ENCODE measurements at regions not wholly inside any gene's neighbourhood (a gene's known extent, or its start where the extent isn't known, plus 50 kb on each side); places are given as distances from the start of the nearest gene placed in this dataset.

- CTCF ChIA-PET: interaction anchor here (0.5 to 0.7 kb wide), 3 partner anchors 382 to 588 kb away, joined by 3 read pairs; no protein-coding TSS in a partner anchor
- no peak for TF ChIP-seq TARDBP (IDR thresholded peaks at IDR 0.05)
- TF ChIP-seq PKNOX1 (IDR thresholded peaks at IDR 0.05): no peak
- no peak for TF ChIP-seq SUZ12 (IDR thresholded peaks at IDR 0.05)
- no peak for TF ChIP-seq CTBP1 (IDR thresholded peaks at IDR 0.05; ENCODE audit: borderline replicate concordance)
- no peak for TF ChIP-seq FOXA1 (IDR thresholded peaks at IDR 0.05)
- no peak for TF ChIP-seq ZNF384 (IDR thresholded peaks at IDR 0.05)
- TF ChIP-seq HDGF (IDR thresholded peaks at IDR 0.05; ENCODE audit: borderline replicate concordance): no peak
- TF ChIP-seq BHLHE40 (IDR thresholded peaks at IDR 0.05; ENCODE audit: borderline replicate concordance): no peak
- TF ChIP-seq LEF1 (IDR thresholded peaks at IDR 0.05; ENCODE audit: borderline replicate concordance): no peak
- TF ChIP-seq ELF4 (IDR thresholded peaks at IDR 0.05): no peak
- TF ChIP-seq FOXM1 (IDR thresholded peaks at IDR 0.05; ENCODE audit: borderline replicate concordance): no peak
- POLR2A ChIA-PET: no interaction called here
- no peak for DNase-seq (ENCODE audit: extremely low spot score)
Measured at GRCh38 chr1:244273262-244273844, 178.4 kb downstream of the ADSS2 start.

- CTCF ChIA-PET: interaction anchor here (0.5 to 0.7 kb wide), 2 partner anchors 547 to 588 kb away, joined by 3 read pairs; no protein-coding TSS in a partner anchor
- DNase-seq (ENCODE audit: extremely low spot score): no peak
- no peak for TF ChIP-seq BHLHE40 (IDR thresholded peaks at IDR 0.05; ENCODE audit: borderline replicate concordance)
- no peak for TF ChIP-seq HDGF (IDR thresholded peaks at IDR 0.05; ENCODE audit: borderline replicate concordance)
- TF ChIP-seq ZNF384 (IDR thresholded peaks at IDR 0.05): no peak
- no peak for TF ChIP-seq CTBP1 (IDR thresholded peaks at IDR 0.05; ENCODE audit: borderline replicate concordance)
- no peak for TF ChIP-seq TARDBP (IDR thresholded peaks at IDR 0.05)
- TF ChIP-seq ARNT (IDR thresholded peaks at IDR 0.05): no peak
- TF ChIP-seq ELF4 (IDR thresholded peaks at IDR 0.05): no peak
- TF ChIP-seq PKNOX1 (IDR thresholded peaks at IDR 0.05): no peak
- no peak for TF ChIP-seq FOXK2 (IDR thresholded peaks at IDR 0.05)
- POLR2A ChIA-PET: no interaction called here
Measured at GRCh38 chr1:244273845-244274619, 177.7 kb downstream of the ADSS2 start.

- POLR2A ChIA-PET: no interaction called here
- DNase-seq (ENCODE audit: extremely low spot score): no peak
- TF ChIP-seq BHLHE40 (IDR thresholded peaks at IDR 0.05; ENCODE audit: borderline replicate concordance) (no peak), LEF1 (IDR thresholded peaks at IDR 0.05; ENCODE audit: borderline replicate concordance) (no peak), FOXA1 (IDR thresholded peaks at IDR 0.05) (no peak), SP1 (IDR thresholded peaks at IDR 0.05) (no peak), TARDBP (IDR thresholded peaks at IDR 0.05) (no peak), FOXK2 (IDR thresholded peaks at IDR 0.05) (no peak), NFRKB (IDR thresholded peaks at IDR 0.05) (no peak), CTBP1 (IDR thresholded peaks at IDR 0.05; ENCODE audit: borderline replicate concordance) (no peak), ZNF384 (IDR thresholded peaks at IDR 0.05) (no peak), HDGF (IDR thresholded peaks at IDR 0.05; ENCODE audit: borderline replicate concordance) (no peak)
- CTCF ChIA-PET: no interaction called here
Measured at GRCh38 chr1:244276646-244277045, 175.1 kb downstream of the ADSS2 start.

GRCh38 chr1:244280201-244280600, 171.5 kb downstream of the ADSS2 start:
- TF ChIP-seq NFRKB (IDR thresholded peaks at IDR 0.05) (no peak), FOXM1 (IDR thresholded peaks at IDR 0.05; ENCODE audit: borderline replicate concordance) (no peak), CTBP1 (IDR thresholded peaks at IDR 0.05; ENCODE audit: borderline replicate concordance) (no peak), ARNT (IDR thresholded peaks at IDR 0.05) (no peak), LEF1 (IDR thresholded peaks at IDR 0.05; ENCODE audit: borderline replicate concordance) (no peak)
- CTCF ChIA-PET: no interaction called here
- no peak for DNase-seq (ENCODE audit: extremely low spot score)
- POLR2A ChIA-PET: no interaction called here

DNA sequence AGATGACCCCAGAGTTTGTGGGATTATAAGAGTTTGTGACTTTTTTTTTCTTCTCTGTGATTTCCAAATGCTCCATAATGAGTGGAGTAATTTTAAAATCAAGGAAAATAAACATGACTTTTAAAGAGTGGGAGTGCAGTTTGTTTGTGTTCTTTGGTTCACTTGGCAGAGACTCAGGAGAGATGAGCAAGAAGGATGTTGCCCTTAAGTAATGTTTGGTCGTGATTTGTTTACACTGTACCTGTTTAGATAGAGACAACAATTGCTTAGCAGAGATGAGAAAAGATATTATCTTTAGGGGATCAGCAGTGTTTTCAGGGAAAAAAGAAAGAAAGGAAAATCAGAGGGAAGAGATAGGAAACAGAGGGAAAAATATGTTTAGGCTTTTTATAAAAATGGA, 170.8 kb downstream of the ADSS2 start:
- ChIA-PET CTCF (no interaction called here), POLR2A (no interaction called here)
- DNase-seq (ENCODE audit: extremely low spot score): no peak
- TF ChIP-seq NFRKB (IDR thresholded peaks at IDR 0.05) (no peak), ZNF384 (IDR thresholded peaks at IDR 0.05) (no peak), BHLHE40 (IDR thresholded peaks at IDR 0.05; ENCODE audit: borderline replicate concordance) (no peak), SUZ12 (IDR thresholded peaks at IDR 0.05) (no peak), SP1 (IDR thresholded peaks at IDR 0.05) (no peak), FOXM1 (IDR thresholded peaks at IDR 0.05; ENCODE audit: borderline replicate concordance) (no peak), FOXA1 (IDR thresholded peaks at IDR 0.05) (no peak)

- no peak for DNase-seq (ENCODE audit: extremely low spot score)
- TF ChIP-seq BHLHE40 (IDR thresholded peaks at IDR 0.05; ENCODE audit: borderline replicate concordance) (no peak), ZNF384 (IDR thresholded peaks at IDR 0.05) (no peak), FOXA1 (IDR thresholded peaks at IDR 0.05) (no peak), SP1 (IDR thresholded peaks at IDR 0.05) (no peak), L3MBTL2 (conservative IDR thresholded peaks at IDR 0.05) (no peak), SUZ12 (IDR thresholded peaks at IDR 0.05) (no peak), PKNOX1 (IDR thresholded peaks at IDR 0.05) (no peak), ELF4 (IDR thresholded peaks at IDR 0.05) (no peak), HDGF (IDR thresholded peaks at IDR 0.05; ENCODE audit: borderline replicate concordance) (no peak), FOXM1 (IDR thresholded peaks at IDR 0.05; ENCODE audit: borderline replicate concordance) (no peak), CTBP1 (IDR thresholded peaks at IDR 0.05; ENCODE audit: borderline replicate concordance) (no peak), LEF1 (IDR thresholded peaks at IDR 0.05; ENCODE audit: borderline replicate concordance) (no peak), TARDBP (IDR thresholded peaks at IDR 0.05) (no peak), NFRKB (IDR thresholded peaks at IDR 0.05) (no peak), FOXK2 (IDR thresholded peaks at IDR 0.05) (no peak)
- CTCF ChIA-PET: no interaction called here
- POLR2A ChIA-PET: no interaction called here
Measured at GRCh38 chr1:244283772-244284171, 167.9 kb downstream of the ADSS2 start.
